ENCODE measurements at regions not wholly inside any gene's neighbourhood (a gene's known extent, or its start where the extent isn't known, plus 50 kb on each side); places are given as distances from the start of the nearest gene placed in this dataset.
"Not testable (repeated sequence)": the region's sequence is repeated elsewhere in the genome, so short reads cannot be mapped to it uniquely, and the experiment has no call there.

DNA sequence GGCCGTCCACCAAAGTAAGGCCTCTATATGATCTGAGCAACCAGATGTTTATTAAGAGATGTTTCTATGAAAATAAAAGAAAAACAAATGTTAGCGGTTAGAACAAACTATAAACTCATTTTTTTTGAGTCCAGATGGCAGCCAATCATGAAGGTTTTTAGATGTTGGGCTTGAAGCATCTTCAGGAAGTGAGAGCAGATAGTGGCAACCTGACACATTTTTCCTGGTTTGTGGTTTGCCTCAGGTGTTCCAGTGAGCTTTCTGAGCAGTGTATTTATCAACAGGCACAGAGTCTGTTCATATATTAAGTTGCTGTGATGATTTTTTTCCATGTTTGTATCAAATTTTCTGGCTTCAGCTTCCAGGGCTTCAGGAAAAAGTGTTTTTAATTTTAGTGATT is 1468.0 kb downstream of the KHDRBS2 start:
- H4K8ac ChIP-seq (ENCODE audit: low read length); H4K91ac ChIP-seq (ENCODE audit: low read length); H2AFZ ChIP-seq (ENCODE audit: low read depth, low read length); H2BK15ac ChIP-seq (ENCODE audit: low read depth, poor library complexity, severe bottlenecking); H3K4me3 ChIP-seq (ENCODE audit: insufficient read depth in 1 of 2, low read depth in 1 of 2, low read length in 2 of 2); H2BK5ac ChIP-seq (ENCODE audit: low read depth, low read length, poor library complexity, severe bottlenecking); H2BK12ac ChIP-seq (ENCODE audit: low read length in 2 of 2); H3K36me3 ChIP-seq (ENCODE audit: control insufficient read depth in 1 of 2, insufficient read depth in 2 of 2, low read depth in 1 of 2, low read length in 2 of 2); DNase-seq; H3K27ac ChIP-seq (ENCODE audit: low read length, poor library complexity, severe bottlenecking); H3K27me3 ChIP-seq (ENCODE audit: control insufficient read depth in 1 of 2, insufficient read depth in 1 of 2, low read length in 2 of 2); H2BK120ac ChIP-seq (ENCODE audit: low read depth, low read length); H3K4me2 ChIP-seq (ENCODE audit: low read length, poor library complexity, severe bottlenecking); H3K4ac ChIP-seq (ENCODE audit: low read depth in 1 of 2, low read length in 2 of 2); H3K18ac ChIP-seq (ENCODE audit: low read depth in 1 of 2, low read length in 2 of 2); H3K9me3 ChIP-seq (ENCODE audit: control insufficient read depth, low read length); H3K79me1 ChIP-seq (replicated peaks; ENCODE audit: low read length, poor library complexity, severe bottlenecking); H3K14ac ChIP-seq (ENCODE audit: low read length in 2 of 2); H2AK5ac ChIP-seq (ENCODE audit: low read length, severe bottlenecking); H3K9ac ChIP-seq (ENCODE audit: low read length); H3K4me1 ChIP-seq (ENCODE audit: control insufficient read depth, insufficient read depth, low read depth, low read length); H3K23ac ChIP-seq (ENCODE audit: low read length in 2 of 2): not testable (repeated sequence)
- 97% methylated on average over 1 of the region's 2 CpGs for WGBS

DNA sequence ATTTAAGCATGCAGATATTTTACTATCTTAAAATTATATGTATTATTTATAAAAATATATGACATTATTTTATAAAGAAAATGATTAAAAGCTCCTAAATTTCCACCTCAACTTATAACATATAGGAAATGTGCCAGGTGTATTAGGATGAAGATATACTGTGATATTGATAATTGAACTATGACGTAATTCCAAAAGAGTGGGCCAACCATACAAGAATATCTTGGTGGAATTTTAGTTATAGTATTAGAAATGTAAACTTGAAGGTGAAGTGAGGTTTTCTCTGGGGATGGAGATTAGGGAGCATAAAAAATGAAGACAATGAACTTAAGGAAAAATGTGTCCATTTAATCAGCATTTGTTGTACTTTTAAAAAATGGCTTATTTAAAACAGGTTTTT is 1471.2 kb downstream of the KHDRBS2 start:
- H2AK5ac ChIP-seq (ENCODE audit: low read length, severe bottlenecking); DNase-seq; H3K9me3 ChIP-seq (ENCODE audit: control insufficient read depth, low read length); H2BK120ac ChIP-seq (ENCODE audit: low read depth, low read length); H3K23ac ChIP-seq (ENCODE audit: low read length in 2 of 2); H4K91ac ChIP-seq (ENCODE audit: low read length); H2BK12ac ChIP-seq (ENCODE audit: low read length in 2 of 2); H3K18ac ChIP-seq (ENCODE audit: low read depth in 1 of 2, low read length in 2 of 2); H2BK15ac ChIP-seq (ENCODE audit: low read depth, poor library complexity, severe bottlenecking); H2AFZ ChIP-seq (ENCODE audit: low read depth, low read length); H3K27ac ChIP-seq (ENCODE audit: low read length, poor library complexity, severe bottlenecking); H3K4ac ChIP-seq (ENCODE audit: low read depth in 1 of 2, low read length in 2 of 2); H3K36me3 ChIP-seq (ENCODE audit: control insufficient read depth in 1 of 2, insufficient read depth in 2 of 2, low read depth in 1 of 2, low read length in 2 of 2); H3K9ac ChIP-seq (ENCODE audit: low read length); H3K4me2 ChIP-seq (ENCODE audit: low read length, poor library complexity, severe bottlenecking); H3K14ac ChIP-seq (ENCODE audit: low read length in 2 of 2); H3K79me1 ChIP-seq (replicated peaks; ENCODE audit: low read length, poor library complexity, severe bottlenecking); H3K27me3 ChIP-seq (ENCODE audit: control insufficient read depth in 1 of 2, insufficient read depth in 1 of 2, low read length in 2 of 2); H4K8ac ChIP-seq (ENCODE audit: low read length); H3K4me3 ChIP-seq (ENCODE audit: insufficient read depth in 1 of 2, low read depth in 1 of 2, low read length in 2 of 2); H2BK5ac ChIP-seq (ENCODE audit: low read depth, low read length, poor library complexity, severe bottlenecking); H3K4me1 ChIP-seq (ENCODE audit: control insufficient read depth, insufficient read depth, low read depth, low read length): not testable (repeated sequence)
- WGBS: 85% methylated on average over 1 of the region's 1 CpG

DNA sequence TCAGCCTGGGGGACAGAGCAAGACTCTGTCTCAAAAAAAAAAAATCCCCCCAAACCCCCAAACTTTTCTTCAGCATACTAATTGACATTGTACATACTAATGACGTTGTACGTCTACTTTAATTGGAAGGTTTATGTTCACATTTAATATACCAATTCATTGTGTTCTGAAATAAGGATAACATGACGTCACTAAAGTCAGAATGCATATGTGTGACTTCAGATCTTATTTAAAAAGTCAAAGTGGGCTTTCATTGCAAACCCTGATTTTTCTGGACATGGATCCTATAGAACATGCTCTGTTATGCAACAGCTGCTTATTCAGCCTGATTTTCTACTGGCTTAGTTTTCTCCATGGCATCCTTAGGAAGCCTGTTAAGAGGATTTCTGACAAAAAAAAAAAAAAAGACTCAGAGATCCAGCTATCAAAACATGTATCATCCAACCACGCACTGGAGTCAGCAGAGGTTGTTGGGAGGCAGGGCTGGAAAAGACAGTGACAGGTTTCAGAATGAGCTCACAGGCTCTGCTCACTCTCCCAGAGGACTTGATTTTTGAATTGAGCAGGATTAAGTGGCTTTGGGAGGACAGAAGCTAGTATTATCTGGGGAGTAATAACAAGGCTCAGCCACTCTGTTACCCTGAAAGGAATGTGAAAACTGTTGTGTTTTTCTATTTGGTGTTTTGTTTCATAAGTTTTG is 1472.0 kb downstream of the KHDRBS2 start:
- H3K23ac ChIP-seq (ENCODE audit: low read length in 2 of 2); H3K27ac ChIP-seq (ENCODE audit: low read length, poor library complexity, severe bottlenecking); H3K79me1 ChIP-seq (replicated peaks; ENCODE audit: low read length, poor library complexity, severe bottlenecking); H2BK5ac ChIP-seq (ENCODE audit: low read depth, low read length, poor library complexity, severe bottlenecking); H3K4me2 ChIP-seq (ENCODE audit: low read length, poor library complexity, severe bottlenecking); H3K4ac ChIP-seq (ENCODE audit: low read depth in 1 of 2, low read length in 2 of 2); H2AFZ ChIP-seq (ENCODE audit: low read depth, low read length); H3K9me3 ChIP-seq (ENCODE audit: control insufficient read depth, low read length); H3K4me3 ChIP-seq (ENCODE audit: insufficient read depth in 1 of 2, low read depth in 1 of 2, low read length in 2 of 2); H3K36me3 ChIP-seq (ENCODE audit: control insufficient read depth in 1 of 2, insufficient read depth in 2 of 2, low read depth in 1 of 2, low read length in 2 of 2); H2AK5ac ChIP-seq (ENCODE audit: low read length, severe bottlenecking); H3K18ac ChIP-seq (ENCODE audit: low read depth in 1 of 2, low read length in 2 of 2); H2BK15ac ChIP-seq (ENCODE audit: low read depth, poor library complexity, severe bottlenecking); H3K27me3 ChIP-seq (ENCODE audit: control insufficient read depth in 1 of 2, insufficient read depth in 1 of 2, low read length in 2 of 2); H3K9ac ChIP-seq (ENCODE audit: low read length); H2BK120ac ChIP-seq (ENCODE audit: low read depth, low read length); H2BK12ac ChIP-seq (ENCODE audit: low read length in 2 of 2); H4K91ac ChIP-seq (ENCODE audit: low read length); H3K4me1 ChIP-seq (ENCODE audit: control insufficient read depth, insufficient read depth, low read depth, low read length); H4K8ac ChIP-seq (ENCODE audit: low read length); DNase-seq; H3K14ac ChIP-seq (ENCODE audit: low read length in 2 of 2): not testable (repeated sequence)
- 51% methylated on average over 2 of the region's 4 CpGs for WGBS

- H3K36me3 ChIP-seq (ENCODE audit: control insufficient read depth in 1 of 2, insufficient read depth in 2 of 2, low read depth in 1 of 2, low read length in 2 of 2); H3K4me1 ChIP-seq (ENCODE audit: control insufficient read depth, insufficient read depth, low read depth, low read length); H3K27me3 ChIP-seq (ENCODE audit: control insufficient read depth in 1 of 2, insufficient read depth in 1 of 2, low read length in 2 of 2); H4K8ac ChIP-seq (ENCODE audit: low read length); H3K27ac ChIP-seq (ENCODE audit: low read length, poor library complexity, severe bottlenecking); H2BK15ac ChIP-seq (ENCODE audit: low read depth, poor library complexity, severe bottlenecking); H3K18ac ChIP-seq (ENCODE audit: low read depth in 1 of 2, low read length in 2 of 2); H2BK12ac ChIP-seq (ENCODE audit: low read length in 2 of 2); H2AK5ac ChIP-seq (ENCODE audit: low read length, severe bottlenecking); H2BK120ac ChIP-seq (ENCODE audit: low read depth, low read length); H3K9me3 ChIP-seq (ENCODE audit: control insufficient read depth, low read length); H4K91ac ChIP-seq (ENCODE audit: low read length); H3K79me1 ChIP-seq (replicated peaks; ENCODE audit: low read length, poor library complexity, severe bottlenecking); H3K23ac ChIP-seq (ENCODE audit: low read length in 2 of 2); DNase-seq; H3K4me2 ChIP-seq (ENCODE audit: low read length, poor library complexity, severe bottlenecking); H2BK5ac ChIP-seq (ENCODE audit: low read depth, low read length, poor library complexity, severe bottlenecking); H2AFZ ChIP-seq (ENCODE audit: low read depth, low read length); H3K14ac ChIP-seq (ENCODE audit: low read length in 2 of 2); H3K4ac ChIP-seq (ENCODE audit: low read depth in 1 of 2, low read length in 2 of 2); H3K4me3 ChIP-seq (ENCODE audit: insufficient read depth in 1 of 2, low read depth in 1 of 2, low read length in 2 of 2); H3K9ac ChIP-seq (ENCODE audit: low read length): not testable (repeated sequence)
- no CpG with 5 or more reads among the region's 2 CpGs for WGBS
These were observed 1475.8 kb downstream of the KHDRBS2 start for GRCh38 chr6:60810216-60810615.

Measured in mesenchymal stem cell (in vitro differentiated cells and primary cell).